NCI-H524 (cell line): ENCODE measurements at regions not wholly inside any gene's neighbourhood (a gene's known extent, or its start where the extent isn't known, plus 50 kb on each side); places are given as distances from the start of the nearest gene placed in this dataset.

Experiments
- DNase-seq, 2 experiments: peaks; one replicate each; lab custom pipeline; 2025; lab: John Stamatoyannopoulos, UW

- DNase-seq: no peak
Measured at GRCh38 chr7:145269418-145270161, 433.7 kb upstream of the TPK1 start.

- no peak for DNase-seq
Measured at GRCh38 chr7:145265180-145265579, 429.3 kb upstream of the TPK1 start.

GRCh38 chr7:145263886-145264285 is 428.0 kb upstream of the TPK1 start:
- DNase-seq: no peak

- DNase-seq: no peak
Measured at GRCh38 chr7:145252031-145252430, 416.2 kb upstream of the TPK1 start.

GRCh38 chr7:145224775-145225174 is 388.9 kb upstream of the TPK1 start:
- DNase-seq: no peak

- no peak for DNase-seq
Measured at GRCh38 chr7:145219461-145219860, 383.6 kb upstream of the TPK1 start.

- no peak for DNase-seq
Measured at GRCh38 chr7:145216866-145217265, 381.0 kb upstream of the TPK1 start.

GRCh38 chr7:145212050-145212449 is 376.2 kb upstream of the TPK1 start:
- DNase-seq: no peak

GRCh38 chr7:145211211-145211610 is 375.4 kb upstream of the TPK1 start:
- DNase-seq: no peak

GRCh38 chr7:145193951-145194350 is 358.1 kb upstream of the TPK1 start:
- DNase-seq: no peak

GRCh38 chr7:145184956-145185355 is 349.1 kb upstream of the TPK1 start:
- DNase-seq: no peak

GRCh38 chr7:145183069-145183468 is 347.2 kb upstream of the TPK1 start:
- no peak for DNase-seq

GRCh38 chr7:145175366-145175765 is 339.5 kb upstream of the TPK1 start:
- no peak for DNase-seq

- peak; percentile 15 to 58 for DNase-seq
Measured at GRCh38 chr7:145169908-145170307, 334.1 kb upstream of the TPK1 start.

GRCh38 chr7:145168879-145169278 is 333.0 kb upstream of the TPK1 start:
- DNase-seq: no peak

GRCh38 chr7:145168427-145168826 is 332.6 kb upstream of the TPK1 start:
- DNase-seq: no peak

- DNase-seq: no peak
Measured at GRCh38 chr7:145156834-145157233, 321.0 kb upstream of the TPK1 start.

GRCh38 chr7:145152589-145152988 is 316.7 kb upstream of the TPK1 start:
- no peak for DNase-seq

- DNase-seq: no peak
Measured at GRCh38 chr7:145151676-145152075, 315.8 kb upstream of the TPK1 start.

- DNase-seq: no peak
Measured at GRCh38 chr7:145147865-145148264, 312.0 kb upstream of the TPK1 start.

GRCh38 chr7:145143685-145144084 is 307.8 kb upstream of the TPK1 start:
- no peak for DNase-seq

- no peak for DNase-seq
Measured at GRCh38 chr7:145134377-145134776, 298.5 kb upstream of the TPK1 start.

- DNase-seq: no peak
Measured at GRCh38 chr7:145123502-145123901, 287.6 kb upstream of the TPK1 start.

- DNase-seq: no peak
Measured at GRCh38 chr7:145106001-145106400, 270.1 kb upstream of the TPK1 start.
